Keratinocyte (primary cell): ENCODE measurements at regions not wholly inside any gene's neighbourhood (a gene's known extent, or its start where the extent isn't known, plus 50 kb on each side); places are given as distances from the start of the nearest gene placed in this dataset.

ENCODE experiments used
- EZH2 ChIP-seq: IDR thresholded peaks from one replicate; pipeline ENCODE4 v1.6.1; 2012; ENCODE audit warnings: inconsistent platforms, mild to moderate bottlenecking, low read length, moderate library complexity
- TF ChIP-seq, protein P1 (sequence below), 3 experiments: IDR thresholded peaks in 1 of 3; conservative IDR thresholded peaks in 1 of 3; optimal IDR thresholded peaks in 1 of 3; 2 replicates in 2 of 3; 3 replicates in 1 of 3; pipeline versions ENCODE3 to v1.5.1; 2011; ENCODE audit warnings: low read length in 3 of 3, mild to moderate bottlenecking in 3 of 3, moderate library complexity in 2 of 3, control low read depth in 1 of 3, inconsistent platforms in 1 of 3; ENCODE audit not compliant: insufficient read depth in 2 of 3; ENCODE audit errors: extremely low read depth in 1 of 3

DNA sequence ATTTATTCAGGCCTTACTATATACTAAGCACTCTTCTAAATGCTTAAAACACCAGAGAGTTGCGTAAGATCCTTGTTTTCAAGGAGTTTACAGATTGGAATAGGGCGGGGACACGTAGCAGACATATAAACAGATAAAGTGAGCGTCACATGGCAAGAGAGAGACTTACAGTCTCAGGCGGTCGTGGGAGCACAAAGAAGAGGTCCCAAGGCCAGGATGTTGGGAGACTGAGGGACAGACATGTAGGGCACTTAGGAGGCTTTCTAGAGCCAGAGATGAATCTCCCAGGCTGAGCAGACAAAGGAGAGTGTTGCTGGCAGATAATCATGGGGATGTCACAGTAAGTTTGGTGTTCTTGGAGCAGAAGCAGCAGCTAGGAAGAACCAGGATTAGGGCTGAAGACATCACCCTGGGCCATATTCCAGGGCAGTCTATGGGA, 119.1 kb upstream of the ANKFN1 start:
- TF ChIP-seq, protein P1, sequence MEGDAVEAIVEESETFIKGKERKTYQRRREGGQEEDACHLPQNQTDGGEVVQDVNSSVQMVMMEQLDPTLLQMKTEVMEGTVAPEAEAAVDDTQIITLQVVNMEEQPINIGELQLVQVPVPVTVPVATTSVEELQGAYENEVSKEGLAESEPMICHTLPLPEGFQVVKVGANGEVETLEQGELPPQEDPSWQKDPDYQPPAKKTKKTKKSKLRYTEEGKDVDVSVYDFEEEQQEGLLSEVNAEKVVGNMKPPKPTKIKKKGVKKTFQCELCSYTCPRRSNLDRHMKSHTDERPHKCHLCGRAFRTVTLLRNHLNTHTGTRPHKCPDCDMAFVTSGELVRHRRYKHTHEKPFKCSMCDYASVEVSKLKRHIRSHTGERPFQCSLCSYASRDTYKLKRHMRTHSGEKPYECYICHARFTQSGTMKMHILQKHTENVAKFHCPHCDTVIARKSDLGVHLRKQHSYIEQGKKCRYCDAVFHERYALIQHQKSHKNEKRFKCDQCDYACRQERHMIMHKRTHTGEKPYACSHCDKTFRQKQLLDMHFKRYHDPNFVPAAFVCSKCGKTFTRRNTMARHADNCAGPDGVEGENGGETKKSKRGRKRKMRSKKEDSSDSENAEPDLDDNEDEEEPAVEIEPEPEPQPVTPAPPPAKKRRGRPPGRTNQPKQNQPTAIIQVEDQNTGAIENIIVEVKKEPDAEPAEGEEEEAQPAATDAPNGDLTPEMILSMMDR (optimal IDR thresholded peaks at IDR 0.05 in 1 of 3, IDR thresholded peaks at IDR 0.05 in 1 of 3, conservative IDR thresholded peaks at IDR 0.05 in 1 of 3; ENCODE audit: extremely low read depth in 1 of 3, insufficient read depth in 2 of 3, low read length in 3 of 3) = no peak
- TF ChIP-seq EZH2 = no peak
